ENCODE measurements at regions not wholly inside any gene's neighbourhood (a gene's known extent, or its start where the extent isn't known, plus 50 kb on each side); places are given as distances from the start of the nearest gene placed in this dataset.
"Not testable (repeated sequence)": the region's sequence is repeated elsewhere in the genome, so short reads cannot be mapped to it uniquely, and the experiment has no call there.

- DNase-seq (ENCODE audit: low read depth), result no peak
These were observed 359.9 kb downstream of the ADGRD1 start for GRCh38 chr12:131313635-131314034.

DNA sequence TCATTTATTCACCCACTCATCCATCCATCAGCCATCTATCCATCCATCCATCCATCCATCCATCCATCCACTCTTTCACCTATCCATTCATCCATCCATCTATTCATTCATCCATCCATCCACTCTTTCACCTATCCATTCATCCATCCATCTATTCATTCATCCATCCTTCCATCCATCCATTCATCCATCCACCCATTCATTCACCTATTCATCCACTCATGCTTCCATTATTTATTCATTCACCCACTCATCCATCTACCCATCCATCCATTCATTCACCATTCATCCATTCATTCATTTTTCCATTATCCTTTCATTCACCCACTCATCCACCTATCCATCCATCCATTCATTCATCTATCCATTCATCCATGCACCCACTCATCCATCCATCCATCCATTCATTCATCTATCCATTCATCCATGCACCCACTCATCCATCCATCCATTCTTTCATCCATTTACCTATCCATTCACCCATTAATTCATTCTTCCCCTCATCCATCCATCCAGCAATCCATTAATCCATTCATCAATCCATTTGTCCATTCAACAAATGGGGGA is 360.9 kb downstream of the ADGRD1 start:
- DNase-seq (ENCODE audit: low read depth), result no peak

GRCh38 chr12:131315601-131316000 is 361.9 kb downstream of the ADGRD1 start:
- DNase-seq (ENCODE audit: low read depth), result no peak

DNA sequence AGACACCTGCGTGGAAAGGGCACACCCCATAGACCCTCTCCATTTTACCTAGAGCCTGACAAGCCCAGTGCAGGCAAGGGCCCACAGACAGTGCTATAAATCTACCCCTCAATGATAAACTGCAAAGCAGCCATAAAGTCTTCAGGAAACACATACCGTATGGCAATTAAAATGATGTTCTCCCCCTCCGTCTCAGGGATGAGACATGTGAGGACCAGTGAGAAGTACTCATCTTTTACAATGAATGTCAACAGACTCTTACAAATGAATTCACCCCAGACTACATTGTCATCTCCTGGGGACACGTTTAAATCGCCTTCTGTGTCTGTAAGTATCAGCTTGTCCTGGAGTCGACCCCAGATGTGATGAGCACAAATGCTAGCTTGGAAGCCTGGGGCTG is 362.7 kb downstream of the ADGRD1 start:
- no peak for DNase-seq (ENCODE audit: low read depth)

DNA sequence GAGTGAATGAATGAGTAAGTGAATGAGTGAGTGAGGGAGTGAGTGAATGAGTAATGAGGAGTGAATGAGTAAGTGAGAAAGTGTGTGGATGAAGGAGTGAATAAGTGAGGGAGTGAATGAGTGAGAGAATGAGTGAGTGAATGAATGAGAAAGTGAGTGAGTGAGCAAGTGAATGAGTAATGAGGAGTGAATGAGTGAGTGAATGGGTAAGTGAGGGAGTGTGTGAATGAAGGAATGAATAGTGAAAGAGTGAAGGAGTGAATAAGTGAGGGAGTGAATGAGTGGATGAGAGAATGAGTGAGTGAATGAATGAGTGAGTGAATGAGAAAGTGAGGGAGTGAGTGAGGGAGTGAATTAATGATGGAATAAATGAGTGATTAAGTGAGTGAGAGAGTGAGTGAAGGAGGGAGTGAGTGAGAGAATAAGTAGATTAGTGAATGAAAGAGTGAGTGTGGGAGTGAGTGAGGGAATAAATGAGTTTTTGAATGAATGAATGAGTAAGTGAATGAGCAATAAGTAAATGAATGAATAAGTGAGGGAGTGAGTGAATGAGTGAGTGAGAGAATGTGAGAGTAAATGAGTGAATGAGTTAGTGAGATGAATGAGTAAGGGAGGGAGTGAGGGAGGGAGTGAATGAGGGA is 364.5 kb downstream of the ADGRD1 start:
- no peak for DNase-seq (ENCODE audit: low read depth)

GRCh38 chr12:131321988-131322387 is 368.3 kb downstream of the ADGRD1 start:
- DNase-seq (ENCODE audit: low read depth), result no peak

DNA sequence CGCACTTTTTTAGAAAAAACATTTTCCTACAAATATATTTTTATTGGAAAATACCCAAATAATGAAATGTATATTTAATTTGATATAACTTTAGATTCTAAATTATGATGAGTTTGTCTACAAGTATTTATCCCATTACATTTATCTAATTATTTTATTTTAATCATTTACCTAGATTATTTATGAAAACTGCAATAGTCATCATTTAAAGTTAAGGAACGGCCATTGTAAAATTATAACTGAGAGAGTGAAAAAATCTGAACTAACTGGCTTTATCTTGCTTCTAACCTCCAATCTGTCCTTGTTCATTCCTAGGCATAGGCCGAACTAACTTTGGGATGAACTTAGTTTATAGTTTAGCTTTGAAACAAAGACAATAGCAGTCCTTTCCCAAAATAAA is 368.8 kb downstream of the ADGRD1 start:
- not testable (repeated sequence) for DNase-seq (ENCODE audit: low read depth)

DNA sequence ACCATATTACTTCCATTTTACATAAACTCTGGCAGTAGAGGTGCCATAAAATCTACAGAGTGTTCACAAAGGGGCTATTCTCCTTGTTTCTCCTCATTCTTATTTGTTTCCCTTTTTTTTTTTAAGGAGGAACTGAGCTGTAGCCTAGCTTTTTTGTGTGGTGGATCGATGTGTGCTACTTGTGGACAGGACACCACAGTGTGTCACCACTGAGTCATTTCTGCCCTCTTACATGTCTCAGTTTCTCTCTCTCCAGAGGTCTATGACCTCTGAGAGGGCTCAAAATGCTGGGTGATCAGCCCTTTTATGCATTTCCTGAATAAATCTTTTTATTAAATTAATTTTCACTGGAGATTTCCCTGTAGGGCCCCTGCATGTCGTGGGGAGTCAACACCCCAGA is 370.2 kb downstream of the ADGRD1 start:
- DNase-seq (ENCODE audit: low read depth), result no peak

- DNase-seq (ENCODE audit: low read depth), result no peak
These were observed 374.1 kb downstream of the ADGRD1 start for GRCh38 chr12:131327521-131328488.

GRCh38 chr12:131328861-131329845 is 375.4 kb downstream of the ADGRD1 start:
- DNase-seq (ENCODE audit: low read depth), result not testable (repeated sequence)

GRCh38 chr12:131330106-131330815 is 376.6 kb downstream of the ADGRD1 start:
- no peak for DNase-seq (ENCODE audit: low read depth)

DNA sequence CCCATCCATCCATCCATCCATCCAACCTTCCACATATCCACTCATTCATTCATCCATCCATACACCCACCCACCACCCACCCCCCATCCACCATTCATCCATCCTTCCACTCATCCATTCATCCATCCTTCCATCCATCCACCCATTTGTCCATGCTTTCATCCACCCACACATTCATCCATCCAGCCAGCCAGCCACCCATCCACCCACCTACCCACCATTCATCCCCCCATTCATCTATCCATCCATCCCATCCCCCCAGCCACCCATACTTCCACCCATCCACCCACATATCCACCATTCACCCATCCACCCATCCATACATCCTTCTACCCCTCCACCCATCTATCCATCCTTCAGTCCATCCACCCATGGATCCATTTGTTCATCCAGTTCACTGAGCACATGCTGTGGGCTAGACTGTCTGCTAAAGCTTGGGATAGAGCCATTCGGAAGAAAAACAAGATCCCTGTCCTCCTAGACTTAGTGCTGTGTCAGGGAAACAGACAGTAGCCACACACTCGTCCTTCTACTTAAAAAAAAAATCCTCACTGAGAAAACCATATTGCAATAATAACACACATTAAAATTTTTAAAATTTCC is 377.5 kb downstream of the ADGRD1 start:
- no peak for DNase-seq (ENCODE audit: low read depth)

GRCh38 chr12:131332224-131332623 is 378.5 kb downstream of the ADGRD1 start:
- no peak for DNase-seq (ENCODE audit: low read depth)

DNA sequence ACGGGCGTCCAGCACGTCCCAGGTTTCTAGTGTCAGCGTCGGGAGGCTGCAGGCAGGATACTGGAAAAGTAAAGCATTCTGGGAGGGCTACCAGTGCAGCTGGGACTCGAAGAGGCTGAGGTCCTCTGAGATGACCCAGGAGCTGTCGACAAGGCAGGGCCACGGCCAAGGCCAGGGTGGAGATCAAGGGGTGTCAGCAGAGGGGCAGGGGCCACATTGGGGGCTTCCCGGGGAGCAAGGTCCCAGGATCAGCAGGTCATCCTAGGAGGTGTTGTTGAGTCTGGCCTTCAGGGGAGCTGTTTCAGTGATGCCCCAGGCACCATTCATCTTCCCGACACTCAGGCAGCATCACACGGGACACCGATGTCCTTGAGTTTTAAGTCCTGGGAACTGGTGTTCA is 377.8 kb upstream of the SFSWAP start:
- no peak for DNase-seq (ENCODE audit: low read depth)

DNA sequence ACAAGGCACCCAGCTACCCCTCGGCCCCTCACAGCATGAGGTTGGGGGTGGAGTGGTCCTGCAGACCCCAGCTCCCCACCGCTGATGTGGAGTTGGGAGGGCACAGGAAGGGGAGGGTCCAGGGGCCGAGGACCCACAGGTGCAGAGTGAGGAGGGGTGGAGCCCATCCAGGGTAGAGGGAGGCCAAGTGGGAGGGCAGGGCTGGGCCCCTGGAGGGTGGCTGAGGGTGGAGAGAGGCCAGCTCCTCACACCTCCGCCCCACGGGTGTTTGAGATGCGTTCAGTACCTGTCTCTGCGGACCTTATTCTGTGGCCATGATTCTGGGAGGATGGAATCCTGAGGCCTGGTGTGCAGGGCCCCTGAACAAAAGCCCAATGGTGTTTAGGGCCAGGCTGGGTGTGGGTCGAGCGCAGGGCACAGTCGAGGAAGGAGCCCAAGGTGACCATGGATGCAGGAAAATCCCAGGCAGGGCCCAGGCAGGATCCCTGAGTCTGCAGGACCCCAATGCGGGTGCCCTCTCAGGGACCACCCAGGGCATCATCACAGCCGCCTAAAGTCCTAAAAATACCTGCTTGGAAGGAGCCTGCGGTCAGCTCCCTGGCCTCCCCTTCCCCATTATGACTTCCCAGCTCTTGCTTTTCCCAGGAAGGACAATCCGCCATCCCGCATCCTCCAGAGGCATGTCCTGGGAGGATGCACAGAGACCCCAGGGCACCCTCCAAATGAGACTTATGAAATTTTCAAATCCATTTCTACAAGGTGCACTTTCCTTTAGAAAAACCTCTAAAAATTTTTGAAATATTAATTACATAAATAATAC is 377.1 kb upstream of the SFSWAP start:
- no peak for DNase-seq (ENCODE audit: low read depth)

DNA sequence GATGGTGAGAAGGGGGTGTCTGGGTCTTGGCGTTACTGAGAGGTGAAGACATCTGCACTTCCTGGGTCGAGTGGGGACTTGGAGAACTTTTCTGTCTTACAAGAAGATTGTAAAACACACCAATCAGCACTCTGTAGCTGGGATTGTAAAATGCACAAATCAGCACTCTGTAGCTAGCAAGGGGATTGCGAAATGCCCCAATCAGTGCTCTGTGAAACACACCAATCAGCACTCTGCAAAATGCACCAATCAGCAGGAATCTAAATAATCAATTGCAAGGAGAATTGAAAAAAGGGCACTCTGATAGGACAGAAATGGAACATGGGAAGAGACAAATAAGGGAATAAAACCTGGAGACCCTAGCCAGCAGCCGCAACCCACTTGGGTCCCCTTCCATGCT is 376.1 kb upstream of the SFSWAP start:
- no peak for DNase-seq (ENCODE audit: low read depth)

- DNase-seq (ENCODE audit: low read depth), result no peak
These were observed 375.4 kb upstream of the SFSWAP start for GRCh38 chr12:131335456-131335855.

- DNase-seq (ENCODE audit: low read depth), result not testable (repeated sequence)
These were observed 373.0 kb upstream of the SFSWAP start for GRCh38 chr12:131337861-131338260.

- DNase-seq (ENCODE audit: low read depth), result no peak
These were observed 370.2 kb upstream of the SFSWAP start for GRCh38 chr12:131340616-131341210.

All from stimulated activated CD8-positive, alpha-beta memory T cell treated with anti-CD3 and anti-CD28 coated beads, Interleukin-12 subunit alpha, Interleukin-12 subunit beta, amount 100 ng/mL, for 4 hours (primary cell).